B cell (primary cell): ENCODE measurements at regions not wholly inside any gene's neighbourhood (a gene's known extent, or its start where the extent isn't known, plus 50 kb on each side); places are given as distances from the start of the nearest gene placed in this dataset.

Experiments
- EZH2 ChIP-seq: IDR thresholded peaks from 2 replicates; pipeline ENCODE4 v1.6.1; 2012; ENCODE audit warnings: borderline replicate concordance, low read depth, mild to moderate bottlenecking, moderate library complexity, low read length; ENCODE audit not compliant: insufficient read depth, poor library complexity, severe bottlenecking
- TF ChIP-seq, protein P1 (sequence below): fragments of 200-600 bp; IDR thresholded peaks from one replicate; pipeline ENCODE4 v1.8.0; 2022; ENCODE audit warnings: antibody characterized with exemption, mild to moderate bottlenecking

DNA sequence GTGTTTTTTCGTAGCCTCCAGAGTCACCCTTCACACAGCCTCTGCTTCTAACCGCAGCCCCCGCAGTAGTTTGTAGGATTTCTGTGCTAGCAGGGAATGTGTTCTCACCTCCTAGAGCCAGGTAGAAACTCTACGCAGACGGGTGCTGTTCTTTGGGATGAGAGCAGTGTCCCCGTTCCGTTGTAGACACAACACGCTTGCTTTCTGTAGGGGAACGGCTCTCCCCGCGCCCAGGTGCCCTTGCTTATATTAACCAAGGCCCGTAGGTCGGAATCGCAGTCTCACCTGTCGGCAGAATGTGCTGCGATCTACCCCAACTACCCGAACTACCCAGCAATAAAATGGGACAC is 111.8 kb upstream of the NBPF11 start:
- TF ChIP-seq, protein P1, sequence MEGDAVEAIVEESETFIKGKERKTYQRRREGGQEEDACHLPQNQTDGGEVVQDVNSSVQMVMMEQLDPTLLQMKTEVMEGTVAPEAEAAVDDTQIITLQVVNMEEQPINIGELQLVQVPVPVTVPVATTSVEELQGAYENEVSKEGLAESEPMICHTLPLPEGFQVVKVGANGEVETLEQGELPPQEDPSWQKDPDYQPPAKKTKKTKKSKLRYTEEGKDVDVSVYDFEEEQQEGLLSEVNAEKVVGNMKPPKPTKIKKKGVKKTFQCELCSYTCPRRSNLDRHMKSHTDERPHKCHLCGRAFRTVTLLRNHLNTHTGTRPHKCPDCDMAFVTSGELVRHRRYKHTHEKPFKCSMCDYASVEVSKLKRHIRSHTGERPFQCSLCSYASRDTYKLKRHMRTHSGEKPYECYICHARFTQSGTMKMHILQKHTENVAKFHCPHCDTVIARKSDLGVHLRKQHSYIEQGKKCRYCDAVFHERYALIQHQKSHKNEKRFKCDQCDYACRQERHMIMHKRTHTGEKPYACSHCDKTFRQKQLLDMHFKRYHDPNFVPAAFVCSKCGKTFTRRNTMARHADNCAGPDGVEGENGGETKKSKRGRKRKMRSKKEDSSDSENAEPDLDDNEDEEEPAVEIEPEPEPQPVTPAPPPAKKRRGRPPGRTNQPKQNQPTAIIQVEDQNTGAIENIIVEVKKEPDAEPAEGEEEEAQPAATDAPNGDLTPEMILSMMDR: no peak
- TF ChIP-seq EZH2: no peak
